ENCODE measurements at regions not wholly inside any gene's neighbourhood (a gene's known extent, or its start where the extent isn't known, plus 50 kb on each side); places are given as distances from the start of the nearest gene placed in this dataset.

- TF ChIP-seq CTCF (IDR thresholded peaks at IDR 0.05): no peak
- TF ChIP-seq POLR2A (IDR thresholded peaks at IDR 0.05): no peak
These were observed 486.7 kb downstream of the PRR32 start for GRCh38 chrX:127306262-127306661.
